H7 (cell line): ENCODE measurements at regions not wholly inside any gene's neighbourhood (a gene's known extent, or its start where the extent isn't known, plus 50 kb on each side); places are given as distances from the start of the nearest gene placed in this dataset.

ENCODE experiments used
- DNase-seq: peaks from one replicate; pipeline ENCODE4 v3.0.0; 2012
- H3K27me3 ChIP-seq: 2 replicates; pipeline ENCODE4 v1.6.0; 2011; ENCODE audit warnings: mild to moderate bottlenecking, low read length; ENCODE audit not compliant: control insufficient read depth, insufficient read depth
- H3K36me3 ChIP-seq: replicated peaks from 2 replicates; pipeline ENCODE4 v1.5.1; 2011; ENCODE audit warnings: low read length; ENCODE audit not compliant: control insufficient read depth, insufficient read depth
- H3K4me3 ChIP-seq: 2 replicates; pipeline ENCODE4 v1.5.1; 2011; ENCODE audit warnings: low read depth, mild to moderate bottlenecking, control low read depth, low read length, moderate library complexity; ENCODE audit not compliant: insufficient read depth

- Histone ChIP-seq H3K36me3 (no peaks in the 10 kb centered on the region), H3K4me3 (no peak overlapping the region), H3K27me3 (no peaks in the 10 kb centered on the region)
- no peak for DNase-seq
Observed at GRCh38 chr13:102462570-102462969, 60.7 kb upstream of the FGF14 start.

- H3K4me3 ChIP-seq = no peak overlapping the region
- no peaks in the 10 kb centered on the region for H3K27me3 ChIP-seq
- no peaks in the 10 kb centered on the region for H3K36me3 ChIP-seq
- DNase-seq = no peak
Observed at GRCh38 chr13:102461302-102461701, 59.5 kb upstream of the FGF14 start.

GRCh38 chr13:102460806-102461205, 59.0 kb upstream of the FGF14 start:
- no peaks in the 10 kb centered on the region for H3K36me3 ChIP-seq
- no peak for DNase-seq
- H3K27me3 ChIP-seq = no peaks in the 10 kb centered on the region
- no peak overlapping the region for H3K4me3 ChIP-seq

GRCh38 chr13:102452836-102453235, 51.0 kb upstream of the FGF14 start:
- Histone ChIP-seq H3K36me3 (no peaks in the 10 kb centered on the region), H3K4me3 (no peak overlapping the region), H3K27me3 (no peaks in the 10 kb centered on the region)
- no peak for DNase-seq
